Endothelial cell of umbilical vein (primary cell): ENCODE measurements at regions not wholly inside any gene's neighbourhood (a gene's known extent, or its start where the extent isn't known, plus 50 kb on each side); places are given as distances from the start of the nearest gene placed in this dataset.

ENCODE experiments used
- BruUV-seq: library from RNA; stranded (reverse); fragments of 400-500 nt; replicated peaks from 2 replicates; lab custom pipeline; 2021; lab: Mats Ljungman, UMichigan
- CTCF ChIA-PET: fragments of 300-600, 350-600 bp; sonication (Branson Sonifier 250); formaldehyde crosslinking; loops from one replicate; lab custom pipeline; 2021; ENCODE audit warnings: antibody characterized with exemption, inconsistent platforms; lab: Charles Lee
- POLR2A ChIA-PET: fragments of 300-600, 350-600 bp; sonication (Branson Sonifier 250); formaldehyde crosslinking; loops from one replicate; lab custom pipeline; 2021; ENCODE audit warnings: antibody characterized with exemption, inconsistent platforms; lab: Charles Lee
- DNase-seq: peaks from one replicate; pipeline ENCODE4 v3.0.0-alpha.2; 2011; ENCODE audit warnings: low read depth, low spot score
- FAIRE-seq: peaks from 2 replicates; lab custom pipeline; 2011; peaks lifted over from hg19 to GRCh38; lab: Jason Lieb, UNC
- H2AFZ ChIP-seq: 2 replicates; pipeline ENCODE4 v1.6.0; 2012; ENCODE audit warnings: low read depth, low read length, control low read depth, inconsistent platforms
- H3K27ac ChIP-seq: 2 replicates; pipeline ENCODE4 v1.5.1; 2011; ENCODE audit warnings: low read depth, mild to moderate bottlenecking, control low read depth, low read length, moderate library complexity; ENCODE audit not compliant: insufficient read depth
- H3K27me3 ChIP-seq, 2 experiments: 2 replicates each; pipeline versions ENCODE4 v1.6.0 to v1.6.1; 2011; ENCODE audit warnings: low read length in 2 of 2, mixed read lengths in 1 of 2; ENCODE audit not compliant: control insufficient read depth in 2 of 2, insufficient read depth in 2 of 2
- H3K36me3 ChIP-seq, 2 experiments: 2 replicates in 1 of 2; 3 replicates in 1 of 2; pipeline ENCODE4 v1.5.1; 2011; ENCODE audit warnings: low read length in 2 of 2, mild to moderate bottlenecking in 1 of 2, moderate library complexity in 1 of 2; ENCODE audit not compliant: control insufficient read depth in 2 of 2, insufficient read depth in 2 of 2; ENCODE audit errors: extremely low read depth in 1 of 2
- H3K4me1 ChIP-seq: 3 replicates; pipeline ENCODE4 v1.5.1; 2011; ENCODE audit warnings: mild to moderate bottlenecking, low read length; ENCODE audit not compliant: control insufficient read depth, insufficient read depth; ENCODE audit errors: extremely low read depth
- H3K4me2 ChIP-seq: 2 replicates; pipeline ENCODE4 v1.6.1; 2011; ENCODE audit warnings: low read length, control low read depth, mixed read lengths; ENCODE audit not compliant: insufficient read depth
- H3K4me3 ChIP-seq, 3 experiments: fragments of 200-600 bp in 1 of 3; sonication (generic), shearing (Covaris generic) in 1 of 3; replicated peaks in 1 of 3; 2 replicates each; pipeline ENCODE4 v1.5.1; 2011 to 2016; ENCODE audit warnings: control low read depth in 3 of 3, low read length in 3 of 3, mild to moderate bottlenecking in 2 of 3, inconsistent platforms in 1 of 3, low read depth in 1 of 3, moderate library complexity in 1 of 3; ENCODE audit not compliant: insufficient read depth in 1 of 3
- H3K79me2 ChIP-seq: 2 replicates; pipeline ENCODE4 v1.6.0; 2012; ENCODE audit warnings: low read length, inconsistent platforms; ENCODE audit not compliant: control insufficient read depth, insufficient read depth
- H3K9ac ChIP-seq: replicated peaks from 2 replicates; pipeline ENCODE3; 2011; ENCODE audit warnings: low read length, control low read depth; ENCODE audit not compliant: insufficient read depth; ENCODE audit errors: extremely low read depth
- H3K9me1 ChIP-seq: replicated peaks from 3 replicates; pipeline ENCODE4 v1.6.0; 2011; ENCODE audit warnings: mild to moderate bottlenecking, low read length; ENCODE audit not compliant: control insufficient read depth, insufficient read depth; ENCODE audit errors: extremely low read depth
- H3K9me3 ChIP-seq: replicated peaks from 2 replicates; pipeline ENCODE4 v1.5.1; 2012; ENCODE audit warnings: low read length, inconsistent platforms; ENCODE audit not compliant: control insufficient read depth, insufficient read depth
- H4K20me1 ChIP-seq: replicated peaks from 2 replicates; pipeline ENCODE3; 2011; ENCODE audit warnings: mild to moderate bottlenecking, low read length; ENCODE audit not compliant: control insufficient read depth, insufficient read depth; ENCODE audit errors: extremely low read depth
- FOS ChIP-seq: IDR thresholded peaks from 2 replicates; pipeline ENCODE4 v1.6.1; 2011; ENCODE audit warnings: mild to moderate bottlenecking, low read length, moderate library complexity, borderline replicate concordance; ENCODE audit not compliant: insufficient read depth
- JUN ChIP-seq: IDR thresholded peaks from 2 replicates; pipeline ENCODE4 v1.6.1; 2011; ENCODE audit warnings: borderline replicate concordance, low read depth; ENCODE audit not compliant: insufficient read length, insufficient read depth
- MYC ChIP-seq: IDR thresholded peaks from one replicate; pipeline ENCODE4 v1.6.1; 2011; ENCODE audit warnings: mild to moderate bottlenecking, low read depth, low read length
- POLR2A ChIP-seq: IDR thresholded peaks from 2 replicates; pipeline ENCODE4 v1.6.1; 2012; ENCODE audit warnings: low read depth, mild to moderate bottlenecking, control low read depth, low read length
- dilution Hi-C: fragments of 300-500 bp; cut with MboI; formaldehyde crosslinking; loops from one replicate; pipeline ENCODE4 v1.15.0; 2019; ENCODE audit warnings: low sequenced_read_pairs; ENCODE audit not compliant: extremely low pct_ligation_motif_present
- intact Hi-C: fragments of 100-400 bp; cut with micrococcal nuclease; formaldehyde crosslinking; loops from one replicate; pipeline ENCODE4 v1.10.0; 2022
- TF ChIP-seq, protein P1 (sequence below), 2 donors: IDR thresholded peaks; 1 replicate in 1 of 2; 2 replicates in 1 of 2; pipeline ENCODE4 v1.5.1; 2011; ENCODE audit warnings: low read length in 2 of 2, mild to moderate bottlenecking in 2 of 2, moderate library complexity in 2 of 2, control low read depth in 1 of 2, inconsistent platforms in 1 of 2, low read depth in 1 of 2; ENCODE audit not compliant: insufficient read depth in 1 of 2; ENCODE audit errors: extremely low read depth in 1 of 2

DNA sequence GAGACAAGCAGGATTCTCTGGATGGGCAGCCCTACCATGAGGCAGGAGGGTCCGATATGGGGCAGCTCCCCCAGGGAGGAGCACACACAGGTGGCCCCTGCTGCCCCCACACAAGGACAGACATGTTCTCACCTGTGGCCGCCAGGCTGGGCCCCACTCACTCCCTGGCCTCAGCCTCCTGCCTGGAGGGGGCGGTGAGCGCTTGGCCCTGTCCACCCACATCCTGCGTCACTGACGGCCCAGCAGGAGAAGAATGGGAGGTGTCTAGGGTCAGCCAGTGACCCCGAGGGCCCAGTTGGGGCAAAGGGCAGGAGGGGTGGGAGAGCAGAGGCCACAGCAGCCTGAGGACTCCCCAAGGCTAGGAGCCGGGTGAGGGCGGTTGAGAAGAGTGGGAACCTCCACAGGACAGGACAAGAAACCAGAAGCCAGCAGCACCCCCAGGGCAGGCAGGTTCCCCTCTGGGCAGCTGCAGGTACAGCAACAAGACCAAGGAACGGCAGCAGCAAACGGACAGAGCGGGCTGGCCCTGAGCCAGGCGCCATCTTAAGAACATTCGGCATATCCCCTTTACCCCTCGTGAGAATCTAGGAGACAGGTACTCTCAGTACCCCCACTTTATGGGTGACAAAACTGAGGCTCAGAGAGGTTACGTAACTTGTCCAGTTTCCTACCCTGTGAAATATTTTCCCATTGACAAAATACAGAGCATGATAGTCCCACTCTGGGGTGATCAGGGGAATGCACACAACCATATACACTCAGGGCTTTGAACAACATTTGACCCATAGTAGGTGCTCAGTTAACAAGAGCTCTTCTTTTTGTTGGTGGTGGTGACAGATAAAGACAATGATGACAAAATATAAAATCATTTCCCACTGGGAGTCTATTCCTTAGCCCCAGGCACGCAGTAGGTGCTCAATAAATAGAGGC lies 74.3 kb downstream of the NCOR2 start:
- no peak overlapping the region for H3K9ac ChIP-seq
- intact Hi-C loops (no loop called here), dilution Hi-C loops (no loop called here)
- no peaks in the 10 kb centered on the region for H3K9me1 ChIP-seq
- FAIRE-seq (no peak), DNase-seq (no peak)
- no peak overlapping the region for H3K4me3 ChIP-seq
- ChIA-PET POLR2A (no interaction called here), CTCF (interaction anchor here (1.3 kb wide), 1 partner anchor 10 kb away, joined by 3 read pairs; no protein-coding TSS in a partner anchor)
- H3K27me3 ChIP-seq, result no peaks in the 10 kb centered on the region
- no peaks in the 10 kb centered on the region for H3K9me3 ChIP-seq
- peaks cover 35% of the 10 kb centered on the region for H3K79me2 ChIP-seq
- no peak overlapping the region for H3K27ac ChIP-seq
- no TSS peak for BruUV-seq
- TF ChIP-seq, protein P1, sequence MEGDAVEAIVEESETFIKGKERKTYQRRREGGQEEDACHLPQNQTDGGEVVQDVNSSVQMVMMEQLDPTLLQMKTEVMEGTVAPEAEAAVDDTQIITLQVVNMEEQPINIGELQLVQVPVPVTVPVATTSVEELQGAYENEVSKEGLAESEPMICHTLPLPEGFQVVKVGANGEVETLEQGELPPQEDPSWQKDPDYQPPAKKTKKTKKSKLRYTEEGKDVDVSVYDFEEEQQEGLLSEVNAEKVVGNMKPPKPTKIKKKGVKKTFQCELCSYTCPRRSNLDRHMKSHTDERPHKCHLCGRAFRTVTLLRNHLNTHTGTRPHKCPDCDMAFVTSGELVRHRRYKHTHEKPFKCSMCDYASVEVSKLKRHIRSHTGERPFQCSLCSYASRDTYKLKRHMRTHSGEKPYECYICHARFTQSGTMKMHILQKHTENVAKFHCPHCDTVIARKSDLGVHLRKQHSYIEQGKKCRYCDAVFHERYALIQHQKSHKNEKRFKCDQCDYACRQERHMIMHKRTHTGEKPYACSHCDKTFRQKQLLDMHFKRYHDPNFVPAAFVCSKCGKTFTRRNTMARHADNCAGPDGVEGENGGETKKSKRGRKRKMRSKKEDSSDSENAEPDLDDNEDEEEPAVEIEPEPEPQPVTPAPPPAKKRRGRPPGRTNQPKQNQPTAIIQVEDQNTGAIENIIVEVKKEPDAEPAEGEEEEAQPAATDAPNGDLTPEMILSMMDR (IDR thresholded peaks at IDR 0.05; ENCODE audit: extremely low read depth in 1 of 2, insufficient read depth in 1 of 2, low read depth in 1 of 2, low read length in 2 of 2), result no peak
- TF ChIP-seq MYC (no peak), POLR2A (no peak), JUN (no peak), FOS (no peak)
- peaks cover 0 to 7% of the 10 kb centered on the region in 2 experiments for H3K36me3 ChIP-seq
- H3K4me2 ChIP-seq, result no peak overlapping the region
- no peak overlapping the region for H2AFZ ChIP-seq
- H3K4me1 ChIP-seq, result peaks cover 4% of the 10 kb centered on the region
- no peaks in the 10 kb centered on the region for H4K20me1 ChIP-seq
